NT2/D1 (cell line): ENCODE measurements at regions not wholly inside any gene's neighbourhood (a gene's known extent, or its start where the extent isn't known, plus 50 kb on each side); places are given as distances from the start of the nearest gene placed in this dataset.

ENCODE experiments used
- SUZ12 ChIP-seq: IDR thresholded peaks from 2 replicates; pipeline ENCODE4 v1.6.1; 2011; ENCODE audit not compliant: insufficient read length, insufficient read depth; ENCODE audit errors: extremely low read depth
- YY1 ChIP-seq: IDR thresholded peaks from 2 replicates; pipeline ENCODE4 v1.6.1; 2011; ENCODE audit not compliant: insufficient read length, insufficient read depth
- ZNF274 ChIP-seq: IDR thresholded peaks from 2 replicates; pipeline ENCODE4 v1.6.1; 2011; ENCODE audit warnings: mild to moderate bottlenecking, low read depth, low read length

- TF ChIP-seq ZNF274 (no peak), YY1 (no peak), SUZ12 (no peak)
These were observed 149.0 kb upstream of the FST start for GRCh38 chr5:53331463-53331862.
